ENCODE measurements at regions not wholly inside any gene's neighbourhood (a gene's known extent, or its start where the extent isn't known, plus 50 kb on each side); places are given as distances from the start of the nearest gene placed in this dataset.

GRCh38 chr7:153091477-153091876 lies 331.9 kb downstream of the ACTR3B start:
- TF ChIP-seq CTCF (IDR thresholded peaks at IDR 0.05; ENCODE audit: low read depth, low read length, missing input control): no peak
- no peak for TF ChIP-seq GABPA (IDR thresholded peaks at IDR 0.05 in 1 of 2, conservative IDR thresholded peaks at IDR 0.05 in 1 of 2)
- no peak for TF ChIP-seq RAD21 (IDR thresholded peaks at IDR 0.05)
- no peak for TF ChIP-seq JUND (IDR thresholded peaks at IDR 0.05)
- TF ChIP-seq MAX (IDR thresholded peaks at IDR 0.05): no peak
- no peak for TF ChIP-seq REST (IDR thresholded peaks at IDR 0.05)
- no peak for TF ChIP-seq SP1 (IDR thresholded peaks at IDR 0.05)
- no peak for TF ChIP-seq HNF4G (IDR thresholded peaks at IDR 0.05)
- no peak for TF ChIP-seq RXRA (IDR thresholded peaks at IDR 0.05)

All from liver (tissue), 3 donors.